Mucosa of gallbladder (tissue), 1 donor: ENCODE measurements at regions not wholly inside any gene's neighbourhood (a gene's known extent, or its start where the extent isn't known, plus 50 kb on each side); places are given as distances from the start of the nearest gene placed in this dataset.
"Not testable (repeated sequence)": the region's sequence is repeated elsewhere in the genome, so short reads cannot be mapped to it uniquely, and the experiment has no call there.

Experiments used
- DNase-seq: peaks from one replicate; pipeline ENCODE4 v3.0.0-alpha.2; 2020; ENCODE audit warnings: low spot score
- donor health status: DM: no; HTN: no; CAD: no.

- DNase-seq, result no peak
Measured at GRCh38 chr5:92179651-92180050, 796.5 kb upstream of the ARRDC3 start.

GRCh38 chr5:92177926-92178487, 794.9 kb upstream of the ARRDC3 start:
- no peak for DNase-seq

GRCh38 chr5:92163906-92164305, 780.8 kb upstream of the ARRDC3 start:
- no peak for DNase-seq

DNA sequence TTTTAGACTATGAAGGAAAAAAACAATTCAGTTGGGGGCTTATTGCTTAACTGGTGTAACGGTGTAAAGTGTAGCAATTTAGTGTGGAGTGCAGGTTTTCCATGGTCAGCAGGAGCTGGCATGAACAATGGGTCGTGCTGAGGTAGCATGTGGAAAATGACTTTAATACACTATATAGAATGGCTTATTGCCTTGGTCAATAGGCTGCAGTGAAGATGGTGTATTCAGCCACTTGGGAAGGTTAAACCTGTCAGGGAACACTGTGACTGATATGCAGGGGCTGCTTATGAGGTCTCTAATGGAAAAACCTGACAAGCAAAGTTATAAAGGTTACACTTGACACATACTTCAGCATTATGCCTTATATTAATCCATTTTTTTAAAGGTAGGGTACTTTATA, 764.7 kb upstream of the ARRDC3 start:
- DNase-seq, result no peak

GRCh38 chr5:92147266-92147665, 764.1 kb upstream of the ARRDC3 start:
- no peak for DNase-seq

DNA sequence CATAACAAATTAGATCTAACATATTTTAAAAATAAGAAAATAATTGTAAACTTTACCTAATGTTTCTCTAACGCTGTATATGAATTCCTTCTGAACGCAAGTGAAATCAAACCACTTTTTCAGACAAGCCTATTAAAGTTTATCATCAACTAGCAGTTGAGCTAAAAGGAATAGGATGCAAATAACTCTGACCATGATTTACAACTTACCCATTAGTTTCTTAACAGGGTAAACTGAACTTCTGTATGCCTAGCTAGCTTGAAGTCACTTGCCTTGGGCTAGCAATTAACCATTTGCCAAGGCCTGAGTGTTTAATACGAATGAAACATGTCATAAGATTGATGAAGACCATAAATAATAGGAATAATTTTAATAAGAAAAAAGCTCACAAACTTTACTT, 762.7 kb upstream of the ARRDC3 start:
- no peak for DNase-seq

DNA sequence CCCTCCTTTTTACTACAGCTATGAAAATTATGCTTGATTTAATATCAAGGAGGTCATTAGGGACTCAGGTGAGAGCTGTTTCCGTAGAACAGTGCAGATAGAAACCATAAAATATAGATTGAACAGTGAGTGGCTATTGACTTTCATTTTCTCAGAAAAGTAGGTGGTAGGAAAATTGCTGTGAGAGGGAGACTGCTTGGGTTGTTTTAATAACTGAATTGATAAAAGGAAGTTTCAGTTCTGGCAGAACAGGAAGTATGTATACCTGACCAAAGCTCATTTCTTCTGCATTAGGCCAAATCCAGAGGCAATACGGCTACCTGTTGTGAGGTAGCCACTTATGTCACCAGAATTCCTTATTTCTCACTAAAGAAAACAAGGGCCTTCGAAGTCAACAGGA, 761.7 kb upstream of the ARRDC3 start:
- no peak for DNase-seq

DNA sequence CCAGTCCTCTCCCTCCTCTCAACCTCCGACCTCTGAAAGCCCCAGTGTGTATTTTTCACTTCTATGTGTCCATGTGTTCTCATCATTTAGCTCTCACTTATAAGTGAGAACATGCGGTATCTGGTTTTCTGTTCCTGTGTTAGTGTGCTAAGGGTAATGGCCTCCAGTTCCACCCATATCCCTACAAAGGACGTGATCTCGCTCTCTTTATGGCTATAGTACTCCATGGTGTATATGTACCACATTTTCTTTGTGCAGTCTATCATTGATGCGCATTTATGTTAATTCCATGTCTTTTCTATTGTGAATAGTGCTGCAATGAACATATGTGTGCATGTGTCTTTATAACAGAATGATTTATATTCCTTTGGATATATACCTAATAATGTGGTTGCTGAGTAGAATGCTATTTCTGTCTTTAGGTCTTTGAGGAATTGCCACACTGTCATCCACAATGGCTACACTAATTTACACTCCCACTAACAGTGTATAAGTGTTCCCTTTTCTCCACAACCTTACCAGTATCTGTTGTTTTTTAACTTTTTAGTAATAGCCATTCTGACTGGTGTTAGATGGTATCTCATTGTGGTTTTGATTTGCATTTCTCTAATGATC, 749.3 kb upstream of the ARRDC3 start:
- not testable (repeated sequence) for DNase-seq

DNA sequence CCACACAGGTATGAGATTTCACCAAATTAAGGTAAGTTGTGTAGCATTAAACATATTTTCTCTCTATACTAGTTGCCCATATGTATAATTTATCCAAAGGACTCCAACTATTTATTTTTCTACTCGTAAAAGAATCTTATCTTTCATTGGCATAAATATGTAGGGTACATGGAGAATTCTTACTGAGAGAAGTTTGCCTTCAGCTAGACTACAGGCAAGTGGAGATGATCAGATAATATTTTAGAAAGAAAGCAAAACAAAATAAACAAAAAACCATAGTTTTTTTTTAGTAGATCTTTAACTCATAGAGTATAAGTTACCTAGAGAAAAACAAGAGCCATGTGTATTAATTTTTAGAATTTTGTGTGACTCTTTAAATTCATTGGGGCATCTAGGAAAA, 743.1 kb upstream of the ARRDC3 start:
- DNase-seq, result no peak

DNA sequence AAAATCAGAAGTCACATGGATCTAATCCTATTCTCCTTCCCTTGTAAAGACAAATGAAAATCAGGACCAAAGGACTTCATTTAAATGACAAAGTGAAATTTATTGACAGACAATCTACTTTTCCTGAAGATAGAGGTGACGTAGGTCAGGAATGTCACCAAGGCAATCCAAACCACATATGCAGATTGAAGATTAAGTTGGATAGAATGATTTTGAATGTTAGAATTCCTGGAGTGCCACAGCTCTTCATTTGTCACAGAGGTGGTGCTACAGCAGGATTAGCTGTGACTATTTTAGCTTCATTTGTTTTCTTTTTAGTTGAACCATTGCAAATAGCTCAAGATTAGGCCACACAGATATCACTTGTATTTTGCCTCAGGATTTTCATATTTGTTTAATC, 736.0 kb upstream of the ARRDC3 start:
- DNase-seq, result no peak

DNA sequence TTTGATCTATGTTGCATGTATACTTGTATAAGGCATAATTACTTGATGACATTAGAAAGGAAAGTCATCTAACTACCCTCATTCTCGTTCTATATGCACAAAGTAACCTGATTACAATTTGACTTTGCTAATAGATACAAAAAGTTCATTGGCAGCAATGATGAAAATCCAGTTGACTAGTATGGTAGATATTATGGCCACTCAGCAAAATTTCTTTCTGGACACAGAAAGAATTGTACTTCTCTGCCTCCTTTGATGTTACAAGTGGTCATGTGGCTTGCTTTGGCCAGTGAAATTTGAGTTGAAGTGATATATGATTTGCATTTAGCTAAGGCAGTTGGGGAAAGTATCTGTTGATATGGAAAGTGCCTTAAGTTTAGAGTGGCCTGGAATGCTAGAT, 723.7 kb upstream of the ARRDC3 start:
- no peak for DNase-seq

DNA sequence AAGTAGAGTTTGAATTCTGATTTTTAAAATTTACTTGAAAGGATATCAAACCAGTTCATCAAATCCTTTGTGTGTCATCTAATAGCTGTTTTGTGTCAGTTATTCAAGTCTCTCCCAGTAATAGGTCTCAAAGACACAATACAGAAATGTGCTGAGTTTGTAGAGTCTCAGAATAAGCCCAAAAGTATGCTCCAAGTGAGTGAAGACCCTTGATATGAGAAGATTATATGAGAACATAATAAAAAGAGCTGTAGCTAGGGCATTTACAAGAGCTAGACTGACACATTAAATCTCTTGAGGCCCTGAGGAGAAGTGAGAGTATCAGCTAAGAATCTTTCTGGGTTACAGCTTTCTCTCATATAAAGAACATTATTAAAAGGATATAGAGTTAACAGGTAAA, 721.0 kb upstream of the ARRDC3 start:
- DNase-seq, result no peak

DNA sequence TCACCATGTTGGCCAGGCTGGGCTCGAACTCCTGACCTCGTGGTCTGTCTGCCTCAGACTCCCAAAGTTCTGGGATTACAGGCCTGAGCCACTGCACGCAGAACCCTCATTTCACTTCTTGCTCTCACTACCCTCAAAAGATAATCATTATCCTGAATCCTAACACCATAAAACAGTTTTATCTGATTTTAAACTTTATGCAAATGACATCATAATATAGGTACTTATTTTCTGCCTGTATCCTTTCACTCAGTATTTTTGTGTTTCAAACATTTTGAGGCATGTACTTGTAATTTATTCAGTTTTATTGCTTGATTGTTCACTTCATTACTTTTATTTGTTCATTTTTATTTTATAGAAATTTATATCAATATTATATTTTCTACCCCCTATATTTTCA, 719.2 kb upstream of the ARRDC3 start:
- DNase-seq, result no peak

DNA sequence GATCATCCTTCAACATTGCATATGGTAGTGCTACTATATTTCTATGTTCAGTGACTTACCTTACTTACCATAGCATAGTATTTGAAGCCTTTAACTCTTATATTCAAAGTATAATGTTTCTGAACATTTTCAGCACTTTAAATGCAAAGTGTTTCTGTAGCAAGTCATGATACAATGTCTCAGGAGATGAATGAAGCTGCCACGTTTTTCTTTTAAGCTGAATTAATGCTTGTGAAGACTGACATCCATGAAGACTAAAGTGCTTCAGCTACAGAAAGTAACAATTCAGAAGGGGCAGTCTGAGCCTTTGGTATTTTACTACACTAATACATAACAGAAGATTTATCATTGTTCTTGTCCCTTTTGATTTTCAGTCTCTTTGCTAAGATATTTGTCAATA, 709.1 kb upstream of the ARRDC3 start:
- no peak for DNase-seq

GRCh38 chr5:92086059-92086811, 703.1 kb upstream of the ARRDC3 start:
- DNase-seq, result no peak

- DNase-seq, result peak; percentile 52
Measured at GRCh38 chr5:92081958-92082712, 699.0 kb upstream of the ARRDC3 start.

DNA sequence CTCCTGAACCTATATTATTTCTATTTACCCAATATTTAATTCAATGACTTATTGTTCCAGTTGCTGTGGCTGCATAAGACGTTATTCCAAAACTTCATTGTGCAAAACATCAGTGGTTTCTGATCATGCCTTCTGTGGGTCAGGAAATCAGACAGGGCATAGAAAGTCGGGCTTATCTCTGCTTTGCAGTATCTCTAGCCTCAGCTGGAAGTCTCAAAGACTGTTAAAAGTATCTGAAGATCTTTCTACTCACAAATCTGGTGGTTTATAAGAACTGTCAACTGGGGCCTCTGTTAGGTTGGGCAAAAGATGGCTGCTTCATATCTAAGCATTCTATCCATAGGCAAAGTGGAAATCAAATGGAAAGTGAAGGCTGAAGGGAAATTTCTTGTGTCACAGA, 687.7 kb upstream of the ARRDC3 start:
- no peak for DNase-seq

DNA sequence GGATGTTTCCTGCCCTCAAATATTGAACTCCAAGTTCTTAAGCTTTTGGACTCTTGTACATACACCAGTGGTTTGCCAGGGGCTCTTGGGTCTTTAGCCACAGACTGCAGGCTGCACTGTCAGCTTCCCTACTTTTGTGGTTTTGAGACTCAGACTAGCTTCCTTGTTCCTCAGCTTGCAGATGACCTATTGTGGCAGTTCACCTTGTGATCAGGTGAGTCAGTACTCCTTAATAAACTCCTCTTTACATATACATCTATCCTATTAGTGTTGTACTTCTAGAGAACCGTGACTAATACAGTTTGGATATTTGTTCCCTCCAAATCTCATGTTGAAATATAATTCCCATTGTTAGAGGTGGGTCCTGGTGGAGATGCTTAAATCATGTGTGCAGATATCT, 681.9 kb upstream of the ARRDC3 start:
- no peak for DNase-seq

GRCh38 chr5:92051741-92052140, 668.6 kb upstream of the ARRDC3 start:
- no peak for DNase-seq

GRCh38 chr5:92050970-92051369, 667.9 kb upstream of the ARRDC3 start:
- no peak for DNase-seq

DNA sequence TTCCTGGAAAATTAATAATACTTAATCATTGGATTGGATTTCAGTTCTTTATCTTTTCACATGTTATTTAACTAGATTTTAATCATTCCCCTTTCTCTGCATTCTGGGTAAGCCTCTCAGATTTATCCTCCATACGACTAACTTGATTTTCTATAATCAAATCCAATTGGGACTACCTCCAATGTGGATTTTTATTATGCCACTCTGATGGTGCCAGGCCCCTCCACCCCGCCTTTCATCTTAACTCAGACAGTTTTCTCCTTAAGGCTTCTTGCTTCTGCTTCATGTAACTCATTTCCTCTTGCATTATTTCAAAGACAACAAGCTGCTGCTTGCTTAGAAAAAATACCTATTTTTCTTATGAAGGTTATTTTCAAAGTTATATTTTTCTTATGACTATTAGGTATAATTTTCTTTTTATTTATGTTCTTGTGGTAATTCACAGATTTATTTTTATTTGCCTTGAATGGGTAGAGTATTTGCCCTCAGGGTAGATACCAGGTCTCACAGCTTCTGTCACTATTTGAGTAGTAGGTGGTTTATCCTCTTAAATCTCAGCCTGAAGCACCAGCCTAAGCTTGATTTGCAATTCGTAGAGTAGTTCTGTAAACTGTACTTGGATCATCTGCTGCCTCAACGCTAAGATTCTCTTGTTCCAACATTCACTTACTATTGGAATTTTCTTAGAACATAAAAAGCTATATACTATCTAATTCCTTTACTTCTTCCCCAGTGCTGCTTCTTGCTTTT, 659.0 kb upstream of the ARRDC3 start:
- DNase-seq, result no peak

DNA sequence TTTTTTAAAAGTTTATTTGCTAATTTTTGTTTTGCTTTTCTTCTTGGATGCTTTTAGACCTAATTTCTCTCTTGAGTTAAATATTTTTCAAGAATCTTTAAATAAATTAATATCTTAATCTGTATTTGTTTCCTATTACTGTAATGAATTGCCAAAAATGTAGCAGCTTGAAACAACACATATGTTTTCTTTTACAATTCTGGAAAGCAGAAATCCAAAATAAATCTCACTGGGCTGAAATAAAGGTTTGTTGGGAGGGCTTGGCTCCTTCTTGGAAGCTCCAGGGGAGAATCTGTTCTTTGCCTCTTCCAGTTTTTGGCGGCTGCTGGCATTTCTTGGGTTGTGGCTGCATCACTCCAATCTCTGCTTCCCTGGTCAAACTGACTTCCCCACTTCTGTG, 658.1 kb upstream of the ARRDC3 start:
- no peak for DNase-seq
